ENCODE measurements at regions not wholly inside any gene's neighbourhood (a gene's known extent, or its start where the extent isn't known, plus 50 kb on each side); places are given as distances from the start of the nearest gene placed in this dataset.

DNA sequence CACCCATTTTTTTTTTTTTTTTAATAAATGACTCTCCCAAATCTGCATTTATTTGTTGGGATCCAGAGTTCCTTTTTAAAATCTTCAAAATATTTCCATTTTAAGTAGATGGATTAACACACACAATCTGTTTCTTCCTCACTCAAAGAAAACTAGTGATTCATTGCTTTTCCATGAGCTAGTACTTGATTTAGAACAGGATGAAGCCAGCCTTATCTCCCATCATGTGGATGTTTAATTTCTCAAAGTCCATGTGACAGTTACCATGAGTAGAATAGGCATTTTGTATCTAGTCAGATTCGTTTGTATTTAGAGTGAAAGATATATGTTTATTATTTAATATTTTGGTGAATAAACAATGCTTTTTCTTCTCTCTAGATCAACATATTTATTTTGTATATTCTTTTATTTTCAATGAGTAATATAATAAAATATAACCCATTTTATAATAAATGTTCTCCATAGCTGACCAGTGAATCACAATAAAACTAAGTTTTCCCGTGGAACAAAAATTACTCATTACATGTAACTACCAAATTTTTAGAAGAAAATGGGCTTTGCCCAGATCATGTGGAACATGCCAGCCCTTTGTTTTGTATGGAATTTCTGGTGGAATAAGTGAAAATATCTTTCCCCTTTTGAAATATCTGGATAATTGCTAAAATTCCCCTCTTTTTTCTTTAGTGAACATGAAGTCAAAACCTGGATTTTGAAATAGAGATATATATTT, 54.9 kb upstream of the RPS23 start:
- intact Hi-C loops (cut with DNase I) = no loop called here
- ATAC-seq (no peak), DNase-seq (no peak)
- H3K4me1 ChIP-seq = peaks cover 36% of the 10 kb centered on the region
- no peak overlapping the region for H3K4me3 ChIP-seq
- WGBS, 3 donors = 63 to 80% (median 71%) methylated on average over 2 of the region's 2 CpGs
- TF ChIP-seq, protein P1, sequence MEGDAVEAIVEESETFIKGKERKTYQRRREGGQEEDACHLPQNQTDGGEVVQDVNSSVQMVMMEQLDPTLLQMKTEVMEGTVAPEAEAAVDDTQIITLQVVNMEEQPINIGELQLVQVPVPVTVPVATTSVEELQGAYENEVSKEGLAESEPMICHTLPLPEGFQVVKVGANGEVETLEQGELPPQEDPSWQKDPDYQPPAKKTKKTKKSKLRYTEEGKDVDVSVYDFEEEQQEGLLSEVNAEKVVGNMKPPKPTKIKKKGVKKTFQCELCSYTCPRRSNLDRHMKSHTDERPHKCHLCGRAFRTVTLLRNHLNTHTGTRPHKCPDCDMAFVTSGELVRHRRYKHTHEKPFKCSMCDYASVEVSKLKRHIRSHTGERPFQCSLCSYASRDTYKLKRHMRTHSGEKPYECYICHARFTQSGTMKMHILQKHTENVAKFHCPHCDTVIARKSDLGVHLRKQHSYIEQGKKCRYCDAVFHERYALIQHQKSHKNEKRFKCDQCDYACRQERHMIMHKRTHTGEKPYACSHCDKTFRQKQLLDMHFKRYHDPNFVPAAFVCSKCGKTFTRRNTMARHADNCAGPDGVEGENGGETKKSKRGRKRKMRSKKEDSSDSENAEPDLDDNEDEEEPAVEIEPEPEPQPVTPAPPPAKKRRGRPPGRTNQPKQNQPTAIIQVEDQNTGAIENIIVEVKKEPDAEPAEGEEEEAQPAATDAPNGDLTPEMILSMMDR (IDR thresholded peaks at IDR 0.05) = no peak
- no peak overlapping the region for H3K27ac ChIP-seq
- no peaks in the 10 kb centered on the region for H3K36me3 ChIP-seq (ENCODE audit: insufficient read depth in 1 of 2, low read depth in 1 of 2)
- no peaks in the 10 kb centered on the region for H3K27me3 ChIP-seq (ENCODE audit: insufficient read depth in 3 of 3, low read length in 2 of 3)
- H3K9me3 ChIP-seq = no peaks in the 10 kb centered on the region

DNA sequence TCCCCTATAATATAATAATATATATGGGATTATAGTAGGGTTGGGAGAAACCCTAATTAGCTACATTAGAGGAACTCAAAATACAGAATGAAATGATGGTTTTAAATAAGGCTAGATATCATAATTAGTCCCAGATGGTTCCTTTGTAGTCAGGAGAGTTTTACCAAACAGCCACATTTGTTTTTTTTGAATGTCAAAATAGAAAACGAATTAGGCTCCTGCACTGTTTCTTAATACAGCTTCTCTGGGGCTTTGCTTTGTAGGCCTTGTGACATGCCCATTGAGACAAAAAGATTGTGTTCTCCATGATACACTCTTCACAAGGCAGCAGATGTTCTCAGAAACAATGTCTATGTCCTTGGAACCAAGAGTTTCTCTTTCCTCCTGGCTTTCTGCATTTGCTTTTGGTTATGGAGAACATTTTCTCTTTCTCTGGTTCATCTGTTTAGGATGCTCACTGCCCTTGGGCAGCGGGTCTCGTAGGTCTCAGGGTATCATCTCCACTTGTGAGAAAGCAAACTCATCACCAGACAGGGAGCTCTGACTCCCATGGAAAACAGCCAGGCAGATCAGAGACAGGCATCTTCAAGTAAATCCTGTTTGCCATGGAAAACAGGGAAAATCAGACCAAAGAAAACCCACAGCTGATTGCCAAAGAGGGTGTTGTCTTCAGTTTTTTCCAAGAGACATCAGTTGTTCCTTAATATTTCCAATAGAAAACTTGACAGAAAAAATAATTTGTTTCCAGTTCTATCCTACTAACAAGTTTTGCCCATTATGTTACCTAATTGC, 54.1 kb upstream of the RPS23 start:
- H3K4me1 ChIP-seq = peaks cover 36% of the 10 kb centered on the region
- no peak for ATAC-seq
- H3K27ac ChIP-seq = no peak overlapping the region
- intact Hi-C loops (cut with DNase I) = no loop called here
- no peak for DNase-seq
- TF ChIP-seq, protein P1 (IDR thresholded peaks at IDR 0.05) = no peak
- WGBS, 3 donors = 69 to 77% (median 75%) methylated on average over 3 of the region's 3 CpGs
- H3K9me3 ChIP-seq = no peaks in the 10 kb centered on the region
- no peaks in the 10 kb centered on the region for H3K27me3 ChIP-seq (ENCODE audit: insufficient read depth in 3 of 3, low read length in 2 of 3)
- H3K36me3 ChIP-seq (ENCODE audit: insufficient read depth in 1 of 2, low read depth in 1 of 2) = no peaks in the 10 kb centered on the region
- no peak overlapping the region for H3K4me3 ChIP-seq

DNA sequence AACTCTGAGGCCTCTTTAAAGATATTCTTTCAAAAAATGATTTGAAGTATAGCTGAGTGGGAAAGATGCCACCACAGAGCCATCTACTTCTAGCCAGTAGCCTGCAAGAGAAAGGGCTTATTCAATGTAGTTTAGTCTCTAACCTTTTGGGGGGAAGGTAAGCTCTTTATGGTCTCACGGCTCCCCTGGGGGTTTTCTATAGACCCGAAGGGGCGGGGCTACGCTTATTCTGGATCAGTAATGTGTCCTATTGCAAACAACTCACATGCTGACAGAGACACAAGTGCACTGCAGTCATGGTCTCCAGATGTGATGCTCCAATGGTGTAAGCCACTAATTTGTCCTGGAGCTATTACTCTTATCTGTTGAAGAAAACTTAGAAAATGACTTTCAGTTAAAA, 53.4 kb upstream of the RPS23 start:
- Histone ChIP-seq H3K27me3 (ENCODE audit: insufficient read depth in 3 of 3, low read length in 2 of 3) (no peaks in the 10 kb centered on the region), H3K9me3 (no peaks in the 10 kb centered on the region), H3K27ac (no peak overlapping the region), H3K4me3 (no peak overlapping the region), H3K4me1 (peaks cover 29% of the 10 kb centered on the region), H3K36me3 (ENCODE audit: insufficient read depth in 1 of 2, low read depth in 1 of 2) (no peaks in the 10 kb centered on the region)
- DNase-seq = no peak
- TF ChIP-seq, protein P1 (IDR thresholded peaks at IDR 0.05) = no peak
- intact Hi-C loops (cut with DNase I) = no loop called here
- 90 to 95% (median 91%) methylated on average over 4 of the region's 4 CpGs for WGBS, 3 donors
- ATAC-seq = no peak

DNA sequence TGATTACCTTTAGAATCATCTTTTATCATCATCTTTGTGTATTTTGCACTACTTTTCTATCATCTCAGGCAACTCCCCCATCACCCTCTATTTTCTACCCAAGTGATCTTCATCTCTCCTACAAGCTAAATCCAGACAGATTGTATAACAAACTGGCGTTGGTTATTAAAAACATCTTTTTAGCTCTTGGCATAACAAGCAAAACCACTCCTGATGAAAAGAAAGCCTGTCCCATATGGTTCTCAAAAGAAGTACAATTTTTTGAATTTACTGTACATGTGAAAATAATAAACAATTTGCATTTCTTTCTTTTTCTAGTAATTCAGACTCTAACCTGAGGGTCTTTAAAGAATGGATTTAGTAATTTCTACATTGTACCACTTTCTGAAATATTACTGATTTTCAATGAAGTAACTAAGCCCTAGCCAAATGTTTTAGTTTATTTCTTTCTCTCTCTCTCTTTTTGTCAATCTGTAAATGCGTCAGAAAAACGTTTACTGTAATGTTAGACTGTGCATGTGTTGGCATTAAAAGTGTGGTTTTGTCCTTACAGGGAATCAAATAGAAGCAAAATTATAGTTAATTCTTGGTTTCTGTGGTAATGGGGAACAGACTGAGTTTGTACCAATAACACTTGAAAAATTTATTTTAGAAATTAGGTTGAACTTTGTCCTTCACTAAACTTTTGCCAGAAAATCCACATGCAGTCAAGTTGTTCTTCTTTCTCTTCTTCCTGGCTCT, 52.5 kb upstream of the RPS23 start:
- TF ChIP-seq, protein P1 (IDR thresholded peaks at IDR 0.05) = no peak
- no peaks in the 10 kb centered on the region for H3K27me3 ChIP-seq (ENCODE audit: insufficient read depth in 3 of 3, low read length in 2 of 3)
- no peaks in the 10 kb centered on the region for H3K9me3 ChIP-seq
- no peak overlapping the region for H3K4me3 ChIP-seq
- ATAC-seq = no peak
- DNase-seq = no peak
- peaks cover 20% of the 10 kb centered on the region for H3K4me1 ChIP-seq
- no peak overlapping the region for H3K27ac ChIP-seq
- WGBS, 3 donors = 45 to 73% (median 46%) methylated on average over 3 of the region's 3 CpGs
- intact Hi-C loops (cut with DNase I) = no loop called here
- H3K36me3 ChIP-seq (ENCODE audit: insufficient read depth in 1 of 2, low read depth in 1 of 2) = no peaks in the 10 kb centered on the region

Data from psoas muscle (tissue), 7 donors.